NCI-H1048 (cell line): ENCODE measurements at regions not wholly inside any gene's neighbourhood (a gene's known extent, or its start where the extent isn't known, plus 50 kb on each side); places are given as distances from the start of the nearest gene placed in this dataset.
"Not testable (repeated sequence)": the region's sequence is repeated elsewhere in the genome, so short reads cannot be mapped to it uniquely, and the experiment has no call there.

Experiments
- DNase-seq: peaks from one replicate; lab custom pipeline; 2025; lab: John Stamatoyannopoulos, UW

- no peak for DNase-seq
Observed at GRCh38 chr4:72677886-72678285, 108.9 kb upstream of the ADAMTS3 start.

DNA sequence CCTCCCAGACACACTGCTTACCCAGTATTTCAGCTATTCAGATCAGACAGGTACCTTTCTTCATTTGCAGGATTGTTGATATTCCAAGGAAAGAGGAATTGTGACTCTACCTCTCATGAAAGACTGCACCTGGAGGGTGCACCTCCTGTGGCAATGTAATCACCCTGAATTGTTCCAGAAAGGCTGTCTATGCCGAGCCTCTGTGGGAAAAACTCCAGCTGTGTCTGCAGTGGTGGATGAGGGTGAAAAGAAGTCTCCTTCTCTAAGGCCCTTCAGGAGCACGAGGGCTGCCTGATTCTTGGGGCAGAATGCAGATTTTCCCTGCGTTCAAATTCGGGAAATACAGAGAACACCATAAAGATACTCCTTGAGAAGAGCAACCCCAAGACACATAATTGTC is 108.2 kb upstream of the ADAMTS3 start:
- DNase-seq = no peak

DNA sequence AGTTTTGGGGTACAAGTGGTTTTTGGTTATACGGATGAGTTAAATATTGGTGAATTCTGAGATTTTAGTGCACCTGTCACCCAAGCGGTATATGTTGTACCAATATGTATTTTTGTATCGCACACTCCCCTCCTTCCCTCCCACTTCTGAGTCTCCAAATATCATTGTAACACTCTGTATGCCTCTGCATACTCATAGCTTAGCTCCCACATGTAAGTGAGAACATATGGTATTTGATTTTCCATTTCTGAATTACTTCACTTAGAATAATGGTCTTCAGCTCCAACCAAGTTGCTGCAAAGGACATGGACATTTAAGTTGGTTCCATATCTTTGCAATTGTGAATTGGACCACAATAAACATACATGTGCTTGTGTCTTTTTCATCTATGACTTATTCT is 103.0 kb upstream of the ADAMTS3 start:
- no peak for DNase-seq

DNA sequence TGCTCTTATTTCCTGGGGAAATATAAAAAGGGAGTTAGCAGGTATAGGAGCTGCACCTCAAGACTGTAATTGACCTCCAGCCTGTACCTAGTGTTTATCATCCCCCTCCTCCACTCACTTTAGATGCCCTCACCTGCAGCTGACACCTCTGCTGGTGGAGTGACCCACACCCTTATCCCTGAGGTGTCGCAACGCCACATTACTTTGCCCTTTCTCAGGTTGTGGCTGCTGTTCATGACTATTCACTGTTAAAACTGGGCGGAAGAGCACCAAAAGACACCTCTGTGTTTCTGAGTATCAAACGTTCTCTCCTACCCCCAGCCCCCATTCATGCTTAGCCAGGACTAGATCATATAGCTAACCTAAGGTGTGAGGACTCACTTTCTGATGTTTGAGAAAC is 101.5 kb upstream of the ADAMTS3 start:
- no peak for DNase-seq

DNA sequence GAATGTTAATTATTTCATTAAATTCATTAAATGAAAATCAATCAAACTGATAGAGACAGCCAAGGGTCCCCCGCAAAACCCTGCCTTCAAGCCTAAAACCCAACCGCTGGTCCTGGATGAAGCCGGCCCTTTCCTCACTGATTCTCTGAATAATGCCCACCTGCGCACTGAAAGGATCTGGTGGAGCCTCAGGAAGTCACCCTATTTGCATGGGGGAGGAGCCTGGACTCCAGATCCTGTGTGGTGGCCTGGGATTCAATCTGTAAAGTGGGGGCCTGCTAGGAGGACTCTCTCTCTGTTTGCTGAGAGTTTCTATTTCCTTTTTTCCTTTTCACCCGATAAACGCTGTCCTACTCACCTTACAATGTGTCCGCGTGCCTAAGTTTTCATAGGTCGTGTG is 97.9 kb upstream of the ADAMTS3 start:
- DNase-seq = no peak

DNA sequence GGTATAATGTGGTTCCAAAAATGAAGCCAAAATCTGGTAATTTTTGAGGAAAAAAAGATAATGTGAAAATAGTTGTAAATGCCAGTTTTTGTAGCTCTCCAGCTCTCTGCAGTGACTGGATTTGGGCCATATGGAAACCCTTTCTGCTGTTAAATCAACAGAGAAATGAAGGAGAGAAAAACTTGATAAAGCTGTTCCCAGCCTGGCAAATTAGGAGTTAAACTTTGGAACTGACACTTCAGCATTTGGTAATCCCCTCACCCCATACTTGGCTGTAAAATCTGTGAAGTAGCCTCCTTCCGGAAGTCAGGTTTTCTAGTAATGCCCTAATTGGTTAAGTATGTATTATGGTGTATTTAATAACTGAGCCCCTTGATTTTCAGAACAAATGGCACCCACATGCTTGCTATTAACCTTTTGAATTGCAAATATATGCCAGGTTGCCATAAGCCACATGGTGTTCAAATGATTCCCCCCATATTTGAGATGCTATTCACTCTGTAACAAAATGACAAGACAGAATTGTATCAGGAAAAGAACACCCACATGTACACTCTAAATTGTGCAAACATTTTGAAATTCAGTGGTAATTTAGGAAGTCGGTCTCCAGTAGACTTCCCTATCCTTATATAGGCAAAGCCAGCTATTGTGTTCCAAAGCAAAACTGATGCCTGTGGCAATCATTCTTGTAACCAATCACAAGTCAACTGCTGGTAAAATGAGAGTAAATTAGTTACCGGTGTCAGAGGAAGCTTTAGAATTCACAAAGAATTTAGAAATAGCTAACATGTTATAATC is 96.3 kb upstream of the ADAMTS3 start:
- no peak for DNase-seq

GRCh38 chr4:72663828-72664227 is 94.8 kb upstream of the ADAMTS3 start:
- no peak for DNase-seq

GRCh38 chr4:72661830-72662229 is 92.8 kb upstream of the ADAMTS3 start:
- DNase-seq = no peak

- DNase-seq = no peak
Observed at GRCh38 chr4:72641611-72642010, 72.6 kb upstream of the ADAMTS3 start.

GRCh38 chr4:72636866-72637265 is 67.8 kb upstream of the ADAMTS3 start:
- not testable (repeated sequence) for DNase-seq

- not testable (repeated sequence) for DNase-seq
Observed at GRCh38 chr4:72635931-72636330, 66.9 kb upstream of the ADAMTS3 start.

DNA sequence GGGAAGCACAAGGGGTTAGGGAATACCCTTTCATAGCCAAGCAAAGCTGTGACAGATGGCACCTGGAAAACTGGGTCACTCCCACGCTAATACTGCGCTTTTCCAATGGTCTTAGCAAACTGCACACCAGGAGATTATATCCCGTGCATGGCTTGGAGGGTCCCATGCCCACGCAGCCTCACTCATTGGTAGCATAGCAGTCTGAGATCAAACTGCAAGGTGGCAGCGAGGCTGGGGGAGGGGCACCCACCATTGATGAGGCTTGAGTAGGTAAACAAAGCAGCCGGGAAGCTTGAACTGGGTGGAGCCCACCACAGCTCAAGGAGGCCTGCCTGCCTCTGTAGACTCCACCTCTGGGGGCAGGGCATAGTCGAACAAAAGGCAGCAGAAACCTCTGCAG is 63.2 kb upstream of the ADAMTS3 start:
- DNase-seq = not testable (repeated sequence)

DNA sequence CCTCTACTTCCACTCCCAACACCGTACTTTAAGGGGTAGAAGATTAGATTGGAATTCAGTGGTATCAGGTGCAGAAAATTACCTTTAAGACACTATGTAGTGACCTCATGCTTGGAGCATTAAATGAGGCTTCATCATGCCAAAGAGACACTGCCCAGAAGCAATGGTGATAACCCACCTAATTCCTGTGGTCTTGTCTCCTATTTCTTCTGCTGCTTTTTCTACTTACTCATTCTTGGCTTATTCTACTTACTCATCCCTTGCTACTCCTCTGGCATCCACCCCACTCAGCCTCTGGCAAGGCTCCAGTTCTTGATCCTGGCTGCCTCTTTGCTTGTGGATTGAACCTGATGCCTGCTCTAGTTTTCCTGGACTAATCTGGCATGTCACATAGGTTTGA is 62.3 kb upstream of the ADAMTS3 start:
- no peak for DNase-seq

- DNase-seq = no peak
Observed at GRCh38 chr4:72629540-72629939, 60.5 kb upstream of the ADAMTS3 start.

DNA sequence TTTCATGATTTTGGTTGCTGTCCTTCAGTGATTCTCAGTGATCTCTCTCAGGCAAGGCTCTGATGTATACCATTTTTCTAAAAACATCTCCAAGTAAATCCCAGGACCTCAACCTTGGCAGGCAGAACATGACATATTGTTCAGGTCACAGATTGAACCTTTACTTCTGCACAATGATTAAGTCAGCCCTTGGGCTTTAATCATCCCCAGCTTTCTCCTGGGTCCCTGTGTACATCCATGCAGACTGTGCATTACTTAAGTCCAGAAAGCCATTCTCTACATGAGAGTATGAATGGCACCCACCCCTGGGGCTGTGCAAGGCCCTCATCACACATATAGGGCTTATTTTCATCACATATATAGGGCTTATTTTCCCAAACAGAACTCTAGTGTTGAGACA is 58.7 kb upstream of the ADAMTS3 start:
- no peak for DNase-seq
